Sigmoid colon (tissue), 6 donors: ENCODE measurements at regions not wholly inside any gene's neighbourhood (a gene's known extent, or its start where the extent isn't known, plus 50 kb on each side); places are given as distances from the start of the nearest gene placed in this dataset.

Source experiments
- DNase-seq: peaks from one replicate; pipeline ENCODE4 v3.0.0-alpha.2; 2019
- H3K27ac ChIP-seq, 4 donors: fragments of 200-600 bp; sonication (generic); one replicate each; pipeline ENCODE4 v1.5.1; 2016 to 2019; ENCODE audit warnings: mild to moderate bottlenecking in 1 of 4
- H3K27me3 ChIP-seq, 3 donors: fragments of 200-600 bp; sonication (generic); one replicate each; pipeline ENCODE4 v1.5.1; 2019; ENCODE audit warnings: mild to moderate bottlenecking in 1 of 3
- H3K36me3 ChIP-seq, 4 donors: fragments of 200-600 bp; sonication (generic); one replicate each; pipeline ENCODE4 v1.5.1; 2016 to 2019
- H3K4me1 ChIP-seq, 4 donors: fragments of 200-600 bp; sonication (generic); one replicate each; pipeline ENCODE4 v1.5.1; 2017 to 2019
- H3K4me3 ChIP-seq, 4 donors: fragments of 200-600 bp; sonication (generic); one replicate each; pipeline ENCODE4 v1.5.1; 2017 to 2019; ENCODE audit warnings: mild to moderate bottlenecking in 2 of 4, moderate library complexity in 1 of 4
- H3K9me3 ChIP-seq, 4 donors: fragments of 200-600 bp in 3 of 4; sonication (generic) in 3 of 4; one replicate each; pipeline versions ENCODE4 v1.5.1 to v1.6.1; 2013 to 2019
- EP300 ChIP-seq, 4 donors: sonication (generic); formaldehyde crosslinking; IDR thresholded peaks; one replicate each; pipeline ENCODE4 v1.6.1; 2017; ENCODE audit warnings: antibody characterized with exemption in 4 of 4
- POLR2A ChIP-seq, 2 donors: fragments of 450-650 bp; IDR thresholded peaks; one replicate each; pipeline ENCODE4 v1.6.1; 2016; ENCODE audit warnings: antibody characterized with exemption in 2 of 2, mild to moderate bottlenecking in 2 of 2, moderate library complexity in 2 of 2
- POLR2AphosphoS5 ChIP-seq, 4 donors: sonication (generic); formaldehyde crosslinking; IDR thresholded peaks; one replicate each; pipeline ENCODE4 v1.6.1; 2017; ENCODE audit warnings: antibody characterized with exemption in 4 of 4
- whole genome bisulfite sequencing, 2 donors: extraction: QIAGEN DNeasy Blood & Tissue Kit; methylation state at CpG; one replicate each; pipeline ENCODE4 v1.1.7; 2013; 5-methylcytosine and 5-hydroxymethylcytosine counted together
- intact Hi-C: fragments of 100-400 bp; cut with DNase I; formaldehyde crosslinking; loops from one replicate; pipeline ENCODE4 v1.15.1; 2023
- TF ChIP-seq, protein P1 (sequence below), 4 experiments: fragments of 450-650 bp in 3 of 4; fragments of 200-600 bp in 1 of 4; IDR thresholded peaks; one replicate each; pipeline ENCODE4 v1.5.1; 2016 to 2019; ENCODE audit warnings: antibody characterized with exemption in 4 of 4, mild to moderate bottlenecking in 3 of 4, moderate library complexity in 2 of 4
- donor health status: healthy with polysubstance abuse.
- donor health status: healthy.

DNA sequence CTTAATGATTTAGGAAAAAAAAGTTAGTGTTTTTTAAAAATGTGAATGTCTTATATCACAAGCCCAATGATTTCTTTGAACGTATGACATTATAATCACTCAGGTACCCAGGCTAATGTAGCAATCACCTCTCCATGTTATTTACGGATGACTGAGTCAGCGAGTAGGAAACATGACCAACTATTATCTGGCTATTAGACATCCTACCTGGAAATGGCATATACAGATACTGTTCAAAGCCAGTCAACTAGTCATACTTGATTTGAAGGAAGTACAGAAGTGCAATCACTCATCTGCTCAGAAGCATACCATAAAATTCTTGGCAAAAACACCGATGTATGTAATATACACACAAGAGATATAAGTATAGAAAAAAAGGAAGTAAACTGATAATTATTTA, 732.5 kb downstream of the ARAP2 start:
- 86 to 89% methylated on average over 4 of the region's 4 CpGs for WGBS, 2 donors
- H3K4me3 ChIP-seq = no peak overlapping the region
- no peaks in the 10 kb centered on the region for H3K27me3 ChIP-seq
- H3K27ac ChIP-seq = no peak overlapping the region
- DNase-seq = no peak
- no peaks in the 10 kb centered on the region for H3K9me3 ChIP-seq
- intact Hi-C loops = no loop called here
- no peaks in the 10 kb centered on the region for H3K36me3 ChIP-seq
- no peak for TF ChIP-seq EP300 (IDR thresholded peaks at IDR 0.05)
- TF ChIP-seq, protein P1, sequence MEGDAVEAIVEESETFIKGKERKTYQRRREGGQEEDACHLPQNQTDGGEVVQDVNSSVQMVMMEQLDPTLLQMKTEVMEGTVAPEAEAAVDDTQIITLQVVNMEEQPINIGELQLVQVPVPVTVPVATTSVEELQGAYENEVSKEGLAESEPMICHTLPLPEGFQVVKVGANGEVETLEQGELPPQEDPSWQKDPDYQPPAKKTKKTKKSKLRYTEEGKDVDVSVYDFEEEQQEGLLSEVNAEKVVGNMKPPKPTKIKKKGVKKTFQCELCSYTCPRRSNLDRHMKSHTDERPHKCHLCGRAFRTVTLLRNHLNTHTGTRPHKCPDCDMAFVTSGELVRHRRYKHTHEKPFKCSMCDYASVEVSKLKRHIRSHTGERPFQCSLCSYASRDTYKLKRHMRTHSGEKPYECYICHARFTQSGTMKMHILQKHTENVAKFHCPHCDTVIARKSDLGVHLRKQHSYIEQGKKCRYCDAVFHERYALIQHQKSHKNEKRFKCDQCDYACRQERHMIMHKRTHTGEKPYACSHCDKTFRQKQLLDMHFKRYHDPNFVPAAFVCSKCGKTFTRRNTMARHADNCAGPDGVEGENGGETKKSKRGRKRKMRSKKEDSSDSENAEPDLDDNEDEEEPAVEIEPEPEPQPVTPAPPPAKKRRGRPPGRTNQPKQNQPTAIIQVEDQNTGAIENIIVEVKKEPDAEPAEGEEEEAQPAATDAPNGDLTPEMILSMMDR (IDR thresholded peaks at IDR 0.05) = no peak
- TF ChIP-seq POLR2A (IDR thresholded peaks at IDR 0.05) = no peak
- no peak for TF ChIP-seq POLR2AphosphoS5 (IDR thresholded peaks at IDR 0.05)
- no peaks in the 10 kb centered on the region for H3K4me1 ChIP-seq

DNA sequence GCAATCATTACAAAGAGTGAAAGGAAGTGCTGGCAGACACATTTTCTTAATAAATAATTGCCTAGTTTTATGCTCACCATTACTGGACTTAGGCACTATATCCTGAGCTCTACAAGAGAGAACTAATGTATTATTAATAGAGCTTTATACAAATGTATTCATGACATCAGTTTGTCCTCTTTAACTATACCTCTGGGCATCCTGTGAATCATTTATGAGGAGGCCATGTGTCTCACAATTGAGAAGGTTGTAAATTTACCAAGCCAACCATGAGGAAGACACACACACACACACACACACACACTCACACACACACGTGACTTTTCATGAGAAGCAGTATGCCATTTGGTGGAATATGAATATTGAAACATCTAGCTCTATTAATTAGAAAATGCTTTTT, 728.2 kb downstream of the ARAP2 start:
- Histone ChIP-seq H3K36me3 (no peaks in the 10 kb centered on the region), H3K9me3 (no peaks in the 10 kb centered on the region), H3K4me1 (no peaks in the 10 kb centered on the region), H3K4me3 (no peak overlapping the region), H3K27me3 (no peaks in the 10 kb centered on the region), H3K27ac (no peak overlapping the region)
- no peak for DNase-seq
- intact Hi-C loops = no loop called here
- TF ChIP-seq EP300 (IDR thresholded peaks at IDR 0.05) = no peak
- no peak for TF ChIP-seq POLR2AphosphoS5 (IDR thresholded peaks at IDR 0.05)
- no peak for TF ChIP-seq POLR2A (IDR thresholded peaks at IDR 0.05)
- TF ChIP-seq, protein P1 (IDR thresholded peaks at IDR 0.05) = no peak
- 42 to 58% methylated on average over 1 of the region's 1 CpG for WGBS, 2 donors

DNA sequence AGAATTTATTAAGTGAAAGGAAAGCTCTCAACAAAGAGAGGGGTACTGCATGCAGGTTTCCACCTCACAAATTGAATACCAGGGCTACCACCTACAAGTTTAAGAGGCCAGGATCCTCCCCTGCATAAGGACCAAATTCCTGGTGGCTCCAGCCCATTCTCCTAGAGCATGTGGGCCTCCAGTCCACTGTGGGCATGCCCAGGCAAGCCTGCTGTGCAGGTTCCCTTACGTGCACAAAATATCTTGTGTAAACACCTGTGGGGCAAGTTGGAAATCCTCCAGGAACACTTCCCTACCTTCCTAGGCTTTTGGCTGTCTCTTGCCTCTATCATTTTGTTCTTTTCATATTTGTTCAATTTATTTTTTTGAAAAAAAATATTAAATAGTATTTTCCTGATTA, 724.3 kb downstream of the ARAP2 start:
- no peaks in the 10 kb centered on the region for H3K4me1 ChIP-seq
- TF ChIP-seq POLR2A (IDR thresholded peaks at IDR 0.05) (no peak), POLR2AphosphoS5 (IDR thresholded peaks at IDR 0.05) (no peak), EP300 (IDR thresholded peaks at IDR 0.05) (no peak)
- TF ChIP-seq, protein P1 (IDR thresholded peaks at IDR 0.05) = no peak
- WGBS, 2 donors = 0 to 24% methylated on average over 1 of the region's 1 CpG
- no peak overlapping the region for H3K4me3 ChIP-seq
- no peak overlapping the region for H3K27ac ChIP-seq
- H3K27me3 ChIP-seq = no peaks in the 10 kb centered on the region
- H3K9me3 ChIP-seq = no peaks in the 10 kb centered on the region
- intact Hi-C loops = no loop called here
- no peak for DNase-seq
- no peaks in the 10 kb centered on the region for H3K36me3 ChIP-seq

DNA sequence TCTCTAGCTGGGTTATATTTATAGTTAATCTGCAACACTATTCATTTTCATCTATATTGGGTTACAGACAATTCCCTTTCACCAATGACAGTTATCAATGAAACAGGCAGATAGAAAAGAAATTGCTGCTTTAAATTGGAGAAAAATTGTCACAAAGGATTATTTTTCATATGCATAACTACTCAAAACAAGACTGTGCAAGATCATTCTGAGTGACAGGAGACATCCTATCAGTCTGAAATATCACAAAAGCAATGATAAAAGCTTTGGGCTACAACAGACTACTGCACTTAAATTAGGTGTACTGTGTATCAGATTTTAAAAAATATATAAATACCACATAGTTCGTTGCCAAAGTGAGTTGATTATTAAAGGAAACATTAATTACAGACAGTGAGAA, 722.6 kb downstream of the ARAP2 start:
- intact Hi-C loops = no loop called here
- no peaks in the 10 kb centered on the region for H3K9me3 ChIP-seq
- H3K36me3 ChIP-seq = no peaks in the 10 kb centered on the region
- no peaks in the 10 kb centered on the region for H3K4me1 ChIP-seq
- H3K27ac ChIP-seq = no peak overlapping the region
- no peak for DNase-seq
- H3K4me3 ChIP-seq = no peak overlapping the region
- TF ChIP-seq POLR2A (IDR thresholded peaks at IDR 0.05) = no peak
- TF ChIP-seq, protein P1 (IDR thresholded peaks at IDR 0.05) = no peak
- no peak for TF ChIP-seq POLR2AphosphoS5 (IDR thresholded peaks at IDR 0.05)
- no peak for TF ChIP-seq EP300 (IDR thresholded peaks at IDR 0.05)
- 46 to 50% methylated on average over 1 of the region's 1 CpG for WGBS, 2 donors
- no peaks in the 10 kb centered on the region for H3K27me3 ChIP-seq

DNA sequence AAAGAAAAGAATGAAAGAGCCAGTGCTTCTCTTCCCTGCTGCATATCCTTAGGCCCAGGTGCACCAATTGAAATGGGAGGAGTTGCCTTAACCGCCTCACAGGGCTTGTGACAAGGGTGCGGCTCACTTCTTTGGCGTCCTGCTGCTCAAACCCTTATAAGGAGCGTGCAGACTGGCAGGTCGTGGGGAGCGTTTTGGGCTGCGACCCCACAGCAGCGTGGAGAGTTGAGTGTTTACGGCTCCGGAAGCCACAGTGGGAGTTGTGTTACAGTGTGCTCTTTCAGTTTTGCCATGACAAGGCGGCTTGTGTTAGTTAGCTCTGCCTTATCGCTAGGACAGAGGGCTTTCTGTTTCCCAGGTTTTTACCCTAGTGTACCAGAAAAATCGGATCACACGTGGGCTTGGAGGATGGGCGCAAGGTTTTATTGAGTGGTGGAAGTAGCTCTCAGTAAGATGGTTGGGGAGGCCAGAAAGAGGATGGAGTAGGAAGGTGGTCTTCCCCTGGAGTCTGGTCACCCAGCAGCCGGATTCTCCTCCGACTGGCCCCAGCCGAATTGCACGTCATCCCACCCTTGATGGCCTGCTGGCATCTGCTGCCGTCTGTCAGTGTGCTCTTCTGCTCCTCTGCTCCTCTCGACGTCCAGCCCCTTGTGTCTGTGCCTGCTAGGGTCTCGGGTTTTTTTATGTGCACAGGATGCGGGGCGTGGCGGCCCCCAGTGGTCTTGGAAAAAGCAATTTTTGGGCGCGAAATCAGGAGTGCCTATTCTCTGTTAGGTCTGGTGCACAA, 718.9 kb downstream of the ARAP2 start:
- Histone ChIP-seq H3K4me1 (no peaks in the 10 kb centered on the region), H3K4me3 (no peak overlapping the region), H3K27ac (no peak overlapping the region), H3K36me3 (no peaks in the 10 kb centered on the region), H3K27me3 (no peaks in the 10 kb centered on the region), H3K9me3 (no peaks in the 10 kb centered on the region)
- intact Hi-C loops = no loop called here
- no peak for DNase-seq
- TF ChIP-seq, protein P1 (IDR thresholded peaks at IDR 0.05) = no peak
- WGBS, 2 donors = 72 to 77% methylated on average over 28 of the region's 28 CpGs
